ENCODE measurements at regions not wholly inside any gene's neighbourhood (a gene's known extent, or its start where the extent isn't known, plus 50 kb on each side); places are given as distances from the start of the nearest gene placed in this dataset.

GRCh38 chr2:139217641-139218040 is 437.5 kb upstream of the NXPH2 start:
- intact Hi-C loops (cut with micrococcal nuclease) = no loop called here
- H3K36me3 ChIP-seq = no peaks in the 10 kb centered on the region
- no peaks in the 10 kb centered on the region for H3K4me1 ChIP-seq
- no peaks in the 10 kb centered on the region for H3K9me3 ChIP-seq (replicated peaks)
- TF ChIP-seq CTCF (IDR thresholded peaks at IDR 0.05; ENCODE audit: borderline replicate concordance) = no peak
- H3K4me3 ChIP-seq = no peak overlapping the region
- H3K27ac ChIP-seq (replicated peaks) = no peak overlapping the region
- DNase-seq = no peak
- no peaks in the 10 kb centered on the region for H3K27me3 ChIP-seq (ENCODE audit: low read depth)

GRCh38 chr2:139216435-139216834 is 436.2 kb upstream of the NXPH2 start:
- Histone ChIP-seq H3K4me3 (no peak overlapping the region), H3K4me1 (no peaks in the 10 kb centered on the region), H3K27me3 (ENCODE audit: low read depth) (no peaks in the 10 kb centered on the region), H3K27ac (replicated peaks) (no peak overlapping the region), H3K9me3 (replicated peaks) (no peaks in the 10 kb centered on the region), H3K36me3 (no peaks in the 10 kb centered on the region)
- no peak for DNase-seq
- no peak for TF ChIP-seq CTCF (IDR thresholded peaks at IDR 0.05; ENCODE audit: borderline replicate concordance)
- intact Hi-C loops (cut with micrococcal nuclease) = no loop called here

GRCh38 chr2:139214801-139215200 is 434.6 kb upstream of the NXPH2 start:
- Histone ChIP-seq H3K27ac (replicated peaks) (no peak overlapping the region), H3K36me3 (no peaks in the 10 kb centered on the region), H3K9me3 (replicated peaks) (no peaks in the 10 kb centered on the region), H3K4me1 (no peaks in the 10 kb centered on the region), H3K27me3 (ENCODE audit: low read depth) (no peaks in the 10 kb centered on the region), H3K4me3 (no peak overlapping the region)
- intact Hi-C loops (cut with micrococcal nuclease) = no loop called here
- TF ChIP-seq CTCF (IDR thresholded peaks at IDR 0.05; ENCODE audit: borderline replicate concordance) = no peak
- no peak for DNase-seq

- H3K36me3 ChIP-seq = no peaks in the 10 kb centered on the region
- H3K4me3 ChIP-seq = no peak overlapping the region
- H3K9me3 ChIP-seq (replicated peaks) = no peaks in the 10 kb centered on the region
- DNase-seq = no peak
- no peak for TF ChIP-seq CTCF (IDR thresholded peaks at IDR 0.05; ENCODE audit: borderline replicate concordance)
- H3K27me3 ChIP-seq (ENCODE audit: low read depth) = no peaks in the 10 kb centered on the region
- H3K27ac ChIP-seq (replicated peaks) = no peak overlapping the region
- H3K4me1 ChIP-seq = no peaks in the 10 kb centered on the region
- intact Hi-C loops (cut with micrococcal nuclease) = no loop called here
Observed at GRCh38 chr2:139209586-139209985, 429.4 kb upstream of the NXPH2 start.

GRCh38 chr2:139201516-139201915 is 421.3 kb upstream of the NXPH2 start:
- Histone ChIP-seq H3K4me1 (no peaks in the 10 kb centered on the region), H3K4me3 (no peak overlapping the region), H3K36me3 (no peaks in the 10 kb centered on the region), H3K27ac (replicated peaks) (no peak overlapping the region), H3K9me3 (replicated peaks) (peaks cover 8% of the 10 kb centered on the region), H3K27me3 (ENCODE audit: low read depth) (no peaks in the 10 kb centered on the region)
- TF ChIP-seq CTCF (IDR thresholded peaks at IDR 0.05; ENCODE audit: borderline replicate concordance) = no peak
- intact Hi-C loops (cut with micrococcal nuclease) = no loop called here
- DNase-seq = no peak

GRCh38 chr2:139196754-139197153 is 416.6 kb upstream of the NXPH2 start:
- no peak for DNase-seq

More at GRCh38 chr2:139196754-139197153, 416.6 kb upstream of the NXPH2 start:
- Histone ChIP-seq H3K36me3 (no peaks in the 10 kb centered on the region), H3K4me3 (no peak overlapping the region), H3K27me3 (ENCODE audit: low read depth) (no peaks in the 10 kb centered on the region), H3K9me3 (replicated peaks) (peaks cover 8% of the 10 kb centered on the region), H3K27ac (replicated peaks) (no peak overlapping the region), H3K4me1 (no peaks in the 10 kb centered on the region)
- no peak for TF ChIP-seq CTCF (IDR thresholded peaks at IDR 0.05; ENCODE audit: borderline replicate concordance)
- intact Hi-C loops (cut with micrococcal nuclease) = no loop called here
